T-helper 17 cell (primary cell): ENCODE measurements at regions not wholly inside any gene's neighbourhood (a gene's known extent, or its start where the extent isn't known, plus 50 kb on each side); places are given as distances from the start of the nearest gene placed in this dataset.
"Not testable (repeated sequence)": the region's sequence is repeated elsewhere in the genome, so short reads cannot be mapped to it uniquely, and the experiment has no call there.

Experiments used
- ATAC-seq: fragments of 150-1000 bp; cut with Tn5 transposase; 2 replicates; pipeline ENCODE4 v1.10.0; 2021; ENCODE audit warnings: mild to moderate bottlenecking, moderate library complexity
- DNase-seq, 3 donors: peaks; one replicate each; pipeline versions ENCODE4 v3.0.0 to v3.0.0-alpha.2; 2020 to 2021
- H3K9me3 ChIP-seq: one replicate; pipeline ENCODE4 v1.7.0; 2013; ENCODE audit warnings: low read length, mild to moderate bottlenecking; ENCODE audit not compliant: control insufficient read depth, poor library complexity, severe bottlenecking
- H3K27ac Mint-ChIP-seq: one replicate; pipeline ENCODE4 v1.8.0; 2022; ENCODE audit warnings: mild to moderate bottlenecking, moderate library complexity, mixed read lengths
- H3K27me3 Mint-ChIP-seq: one replicate; pipeline ENCODE4 v1.8.0; 2022; ENCODE audit warnings: mixed read lengths
- H3K36me3 Mint-ChIP-seq: one replicate; pipeline ENCODE4 v1.8.0; 2022; ENCODE audit warnings: low read depth, mixed read lengths
- H3K4me1 Mint-ChIP-seq: one replicate; pipeline ENCODE4 v1.8.0; 2022; ENCODE audit warnings: mild to moderate bottlenecking, mixed read lengths
- H3K4me3 Mint-ChIP-seq: one replicate; pipeline ENCODE4 v1.8.0; 2022; ENCODE audit warnings: mild to moderate bottlenecking, moderate library complexity, mixed read lengths

- Mint-ChIP-seq H3K4me1 (peaks cover 18% of the 10 kb centered on the region), H3K27ac (no peak overlapping the region), H3K36me3 (no peaks in the 10 kb centered on the region), H3K4me3 (no peak overlapping the region), H3K27me3 (no peaks in the 10 kb centered on the region)
- ATAC-seq (no peak), DNase-seq (no peak)
- H3K9me3 ChIP-seq: no peaks in the 10 kb centered on the region
Measured at GRCh38 chr12:91884230-91884629, 261.4 kb downstream of the BTG1 start.

GRCh38 chr12:91883811-91884210 lies 261.8 kb downstream of the BTG1 start:
- H3K4me3 Mint-ChIP-seq: no peak overlapping the region
- peaks cover 18% of the 10 kb centered on the region for H3K4me1 Mint-ChIP-seq
- ATAC-seq: no peak
- H3K27me3 Mint-ChIP-seq: no peaks in the 10 kb centered on the region
- no peak overlapping the region for H3K27ac Mint-ChIP-seq
- no peak for DNase-seq
- no peaks in the 10 kb centered on the region for H3K36me3 Mint-ChIP-seq
- no peaks in the 10 kb centered on the region for H3K9me3 ChIP-seq

GRCh38 chr12:91882910-91883309 lies 262.7 kb downstream of the BTG1 start:
- Mint-ChIP-seq H3K4me3 (no peak overlapping the region), H3K4me1 (peaks cover 23% of the 10 kb centered on the region), H3K36me3 (no peaks in the 10 kb centered on the region), H3K27me3 (no peaks in the 10 kb centered on the region), H3K27ac (peak overlapping the region; percentile 100)
- ATAC-seq: no peak
- no peak for DNase-seq
- no peaks in the 10 kb centered on the region for H3K9me3 ChIP-seq

GRCh38 chr12:91880528-91880927 lies 265.1 kb downstream of the BTG1 start:
- DNase-seq: no peak
- H3K27ac Mint-ChIP-seq: peak overlapping the region; percentile 100

GRCh38 chr12:91877456-91878235 lies 268.0 kb downstream of the BTG1 start:
- Mint-ChIP-seq H3K27me3 (no peaks in the 10 kb centered on the region), H3K4me3 (peak overlapping the region; percentile 84), H3K27ac (peak overlapping the region; percentile 100), H3K4me1 (peaks cover 49% of the 10 kb centered on the region), H3K36me3 (no peaks in the 10 kb centered on the region)
- H3K9me3 ChIP-seq: no peaks in the 10 kb centered on the region
- DNase-seq (peak in 2 of 3 donors; percentile 42 to 43), ATAC-seq (peak; percentile 59)

More at GRCh38 chr12:91880528-91880927, 265.1 kb downstream of the BTG1 start:
- H3K27me3 Mint-ChIP-seq: no peaks in the 10 kb centered on the region
- no peak overlapping the region for H3K4me3 Mint-ChIP-seq
- no peaks in the 10 kb centered on the region for H3K36me3 Mint-ChIP-seq
- no peak for ATAC-seq
- H3K4me1 Mint-ChIP-seq: peaks cover 43% of the 10 kb centered on the region
- H3K9me3 ChIP-seq: no peaks in the 10 kb centered on the region

DNA sequence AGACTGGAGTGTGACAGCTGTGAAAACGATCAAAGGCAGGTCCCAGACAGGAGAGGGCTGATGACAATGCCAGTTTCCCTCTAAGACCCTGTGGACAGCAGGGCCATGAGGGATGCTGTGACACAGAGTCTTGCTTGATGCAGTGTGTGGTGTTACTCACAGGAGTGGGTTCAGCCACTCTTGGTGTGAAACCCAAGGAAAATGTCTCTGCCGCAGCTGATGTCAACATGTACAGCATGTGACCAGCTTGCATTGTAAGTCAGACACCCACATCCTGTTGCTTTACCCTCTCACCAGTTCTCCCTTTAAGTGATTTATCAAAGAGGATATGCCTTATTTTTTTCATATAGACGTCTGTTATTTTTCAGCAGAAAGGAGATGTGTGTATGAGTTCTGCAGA lies 268.6 kb downstream of the BTG1 start:
- peak; percentile 49 to 76 (median 71) for DNase-seq
- Mint-ChIP-seq H3K27ac (peak overlapping the region; percentile 100), H3K27me3 (no peaks in the 10 kb centered on the region), H3K4me1 (peaks cover 52% of the 10 kb centered on the region), H3K36me3 (no peaks in the 10 kb centered on the region), H3K4me3 (peak overlapping the region; percentile 84)
- peak; percentile 89 for ATAC-seq
- no peaks in the 10 kb centered on the region for H3K9me3 ChIP-seq

GRCh38 chr12:91875671-91876070 lies 270.0 kb downstream of the BTG1 start:
- peak overlapping the region; percentile 100 for H3K27ac Mint-ChIP-seq
- ATAC-seq, H3K9me3 ChIP-seq, H3K36me3 Mint-ChIP-seq, DNase-seq, H3K27me3 Mint-ChIP-seq, H3K4me3 Mint-ChIP-seq: not testable (repeated sequence)
- H3K4me1 Mint-ChIP-seq: peaks cover 62% of the 10 kb centered on the region

- Mint-ChIP-seq H3K4me1 (peaks cover 52% of the 10 kb centered on the region), H3K4me3 (no peak overlapping the region), H3K27me3 (no peaks in the 10 kb centered on the region), H3K27ac (peak overlapping the region; percentile 100), H3K36me3 (no peaks in the 10 kb centered on the region)
- ATAC-seq (no peak), DNase-seq (no peak)
- H3K9me3 ChIP-seq: no peaks in the 10 kb centered on the region
Measured at GRCh38 chr12:91874086-91874865, 271.4 kb downstream of the BTG1 start.

DNA sequence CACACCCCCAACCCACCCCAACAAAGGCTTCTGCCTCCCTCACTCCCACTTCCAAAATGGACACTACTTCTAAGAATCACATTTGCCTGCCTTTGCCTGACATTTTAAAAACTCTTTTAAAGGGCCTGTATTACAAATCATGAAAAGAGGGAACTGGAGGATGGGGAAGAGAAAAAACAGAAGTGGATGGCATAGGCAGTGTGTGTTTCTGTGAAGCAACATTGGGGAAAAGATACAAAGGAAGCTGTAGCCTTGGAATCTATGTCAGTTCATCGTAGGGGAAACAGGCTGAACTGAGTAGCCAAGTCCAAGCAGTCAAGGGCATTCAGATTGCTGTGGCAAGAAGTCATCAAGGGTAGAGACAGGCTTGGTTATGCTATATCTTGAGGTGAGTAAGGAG lies 273.9 kb downstream of the BTG1 start:
- H3K4me1 Mint-ChIP-seq: peaks cover 38% of the 10 kb centered on the region
- no peak for ATAC-seq
- no peaks in the 10 kb centered on the region for H3K9me3 ChIP-seq
- H3K36me3 Mint-ChIP-seq: no peaks in the 10 kb centered on the region
- peak overlapping the region; percentile 68 for H3K4me3 Mint-ChIP-seq
- peak overlapping the region; percentile 100 for H3K27ac Mint-ChIP-seq
- DNase-seq: no peak
- no peaks in the 10 kb centered on the region for H3K27me3 Mint-ChIP-seq

GRCh38 chr12:91870872-91871707 lies 274.6 kb downstream of the BTG1 start:
- peak overlapping the region; percentile 68 for H3K4me3 Mint-ChIP-seq
- no peak for DNase-seq
- peaks cover 31% of the 10 kb centered on the region for H3K4me1 Mint-ChIP-seq
- no peaks in the 10 kb centered on the region for H3K27me3 Mint-ChIP-seq
- H3K9me3 ChIP-seq: no peaks in the 10 kb centered on the region
- no peaks in the 10 kb centered on the region for H3K36me3 Mint-ChIP-seq
- peak overlapping the region; percentile 100 for H3K27ac Mint-ChIP-seq
- ATAC-seq: peak; percentile 96

DNA sequence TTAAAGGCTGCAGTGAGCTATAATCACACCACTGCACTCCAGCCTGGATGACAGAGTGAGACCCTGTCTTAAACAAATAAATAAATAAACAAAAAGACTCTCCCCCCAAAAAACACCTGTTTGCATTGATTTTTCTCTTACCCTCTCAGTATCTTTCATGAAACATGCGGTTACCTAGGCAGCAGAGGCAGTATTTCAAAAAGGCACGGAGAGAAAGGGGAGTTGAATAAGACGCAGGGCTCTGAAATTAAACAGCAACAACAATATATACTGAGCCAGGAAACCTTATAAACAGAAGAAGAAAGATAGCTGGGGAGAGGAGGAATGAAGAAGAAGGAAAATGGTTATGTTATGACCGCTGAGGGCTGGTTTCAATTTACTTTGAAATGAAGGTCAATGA lies 277.6 kb downstream of the BTG1 start:
- DNase-seq (no peak), ATAC-seq (no peak)
- peaks cover 19% of the 10 kb centered on the region for H3K4me1 Mint-ChIP-seq
- no peaks in the 10 kb centered on the region for H3K36me3 Mint-ChIP-seq
- no peaks in the 10 kb centered on the region for H3K9me3 ChIP-seq
- peak overlapping the region; percentile 32 for H3K27ac Mint-ChIP-seq
- no peaks in the 10 kb centered on the region for H3K27me3 Mint-ChIP-seq
- no peak overlapping the region for H3K4me3 Mint-ChIP-seq

DNA sequence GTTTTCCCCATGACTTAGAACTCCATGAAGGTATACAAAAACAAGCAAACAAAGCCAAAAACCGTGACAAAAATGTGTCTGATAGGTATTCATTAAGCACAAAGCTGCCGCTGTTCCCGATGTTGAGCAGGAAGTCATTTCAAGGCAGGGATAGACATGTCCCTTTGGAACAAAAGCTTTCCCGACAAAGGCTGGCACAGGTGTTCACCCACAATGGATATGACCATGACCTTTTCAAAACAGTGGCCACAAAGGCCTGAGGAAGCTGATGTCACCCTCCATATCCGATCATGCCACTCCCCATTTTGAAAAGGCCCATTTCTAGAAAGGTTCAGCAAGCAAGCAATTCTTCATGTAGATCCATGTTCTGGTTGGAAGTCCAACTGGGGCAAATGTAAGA lies 279.1 kb downstream of the BTG1 start:
- DNase-seq: no peak
- Mint-ChIP-seq H3K27me3 (no peaks in the 10 kb centered on the region), H3K4me1 (peaks cover 13% of the 10 kb centered on the region), H3K4me3 (no peak overlapping the region), H3K36me3 (no peaks in the 10 kb centered on the region), H3K27ac (peak overlapping the region; percentile 32)
- no peak for ATAC-seq
- no peaks in the 10 kb centered on the region for H3K9me3 ChIP-seq

DNA sequence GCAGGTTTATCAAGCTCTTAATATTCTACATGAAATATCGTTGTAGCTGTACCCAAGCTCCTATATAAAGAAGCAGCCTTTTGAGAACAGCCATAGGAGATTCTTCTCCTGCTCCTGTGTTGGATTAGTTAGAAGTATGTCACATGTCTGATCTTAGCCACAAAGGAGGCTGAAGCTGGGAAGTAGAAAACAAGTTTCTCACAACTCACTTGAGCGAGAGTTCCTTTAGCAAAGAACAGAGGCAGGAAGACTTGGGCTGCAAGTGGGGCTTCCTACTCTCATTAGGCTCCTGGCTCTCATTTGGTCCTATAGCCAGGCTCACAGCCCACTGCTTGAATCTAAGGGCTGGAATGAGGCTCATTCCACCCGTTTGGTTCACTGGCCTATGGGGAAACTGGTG lies 281.9 kb downstream of the BTG1 start:
- H3K4me1 Mint-ChIP-seq: peaks cover 5% of the 10 kb centered on the region
- ATAC-seq (no peak), DNase-seq (no peak)
- H3K4me3 Mint-ChIP-seq: no peak overlapping the region
- no peaks in the 10 kb centered on the region for H3K27me3 Mint-ChIP-seq
- no peaks in the 10 kb centered on the region for H3K9me3 ChIP-seq
- no peak overlapping the region for H3K27ac Mint-ChIP-seq
- peaks cover 3% of the 10 kb centered on the region for H3K36me3 Mint-ChIP-seq
